GM12878 (cell line): ENCODE measurements at regions not wholly inside any gene's neighbourhood (a gene's known extent, or its start where the extent isn't known, plus 50 kb on each side); places are given as distances from the start of the nearest gene placed in this dataset.

ENCODE experiments used
- ATAC-seq: fragments of 200-7000 bp; cut with Tn5 transposase; 3 replicates; pipeline ENCODE4 v1.9.1; 2020; ENCODE audit warnings: mild to moderate bottlenecking, moderate library complexity
- BruUV-seq: library from RNA; stranded (reverse); fragments of 400-500 nt; replicated peaks from 2 replicates; lab custom pipeline; 2021; lab: Mats Ljungman, UMichigan
- CTCF ChIA-PET: fragments of 300-600 bp; sonication (Branson Sonifier 250); formaldehyde crosslinking; extraction: SDS; loops from one replicate; lab custom pipeline; 2021; ENCODE audit warnings: inconsistent platforms; lab: Yijun Ruan, JAX
- POLR2A ChIA-PET: fragments of 350-600 bp; formaldehyde crosslinking; extraction: SDS; loops from one replicate; lab custom pipeline; 2021; ENCODE audit warnings: inconsistent platforms; lab: Charles Lee
- RAD21 ChIA-PET: fragments of 300-600 bp; sonication (Branson Sonifier 250); formaldehyde crosslinking; loops from one replicate; lab custom pipeline; 2023; ENCODE audit warnings: antibody characterized with exemption; ENCODE audit not compliant: unreplicated experiment; lab: Charles Lee
- SMC1A ChIA-PET: fragments of 300-600 bp; sonication (Branson Sonifier 250); formaldehyde crosslinking; loops from one replicate; lab custom pipeline; 2023; ENCODE audit not compliant: unreplicated experiment, uncharacterized antibody; lab: Charles Lee
- DNase-seq: peaks from one replicate; pipeline ENCODE4 v3.0.0-alpha.2; 2011; ENCODE audit warnings: low read depth, low spot score
- FAIRE-seq: peaks from 3 replicates; lab custom pipeline; 2011; peaks lifted over from hg19 to GRCh38; lab: Jason Lieb, UNC
- H2AFZ ChIP-seq: 2 replicates; pipeline ENCODE4 v1.6.0; 2011; ENCODE audit warnings: low read depth, low read length, control low read depth; ENCODE audit not compliant: control insufficient read depth
- H3K27ac ChIP-seq: 2 replicates; pipeline ENCODE4 v1.5.1; 2011; ENCODE audit warnings: control low read depth; ENCODE audit not compliant: control insufficient read depth, insufficient read depth
- H3K27me3 ChIP-seq, 2 experiments: replicated peaks in 1 of 2; 2 replicates each; pipeline versions ENCODE4 v1.6.0 to v1.6.1; 2011; ENCODE audit warnings: low read length in 1 of 2; ENCODE audit not compliant: control insufficient read depth in 2 of 2, insufficient read depth in 2 of 2
- H3K36me3 ChIP-seq, 2 experiments: 2 replicates each; pipeline ENCODE4 v1.5.1; 2011; ENCODE audit warnings: low read length in 1 of 2; ENCODE audit not compliant: control insufficient read depth in 2 of 2, insufficient read depth in 2 of 2
- H3K4me1 ChIP-seq: 2 replicates; pipeline ENCODE4 v1.6.1; 2011; ENCODE audit warnings: mild to moderate bottlenecking, low read length, moderate library complexity, mixed read lengths; ENCODE audit not compliant: control insufficient read depth, insufficient read depth
- H3K4me2 ChIP-seq: 2 replicates; pipeline ENCODE4 v1.6.0; 2011; ENCODE audit warnings: control low read depth; ENCODE audit not compliant: control insufficient read depth, insufficient read depth
- H3K4me3 ChIP-seq: fragments of 200-600 bp; sonication (generic); 2 replicates; pipeline ENCODE4 v1.5.1; 2016
- H3K79me2 ChIP-seq: 2 replicates; pipeline ENCODE4 v1.6.0; 2011; ENCODE audit warnings: low read length; ENCODE audit not compliant: control insufficient read depth, insufficient read depth
- H3K9ac ChIP-seq: 2 replicates; pipeline ENCODE4 v1.8.0; 2011; ENCODE audit warnings: low read length, control low read depth, mixed read lengths; ENCODE audit not compliant: control insufficient read depth, insufficient read depth
- H3K9me3 ChIP-seq: replicated peaks from 3 replicates; pipeline ENCODE4 v1.5.1; 2011; ENCODE audit warnings: mild to moderate bottlenecking, low read length; ENCODE audit not compliant: control insufficient read depth, insufficient read depth
- H4K20me1 ChIP-seq: 2 replicates; pipeline ENCODE4 v1.6.0; 2011; ENCODE audit not compliant: control insufficient read depth, insufficient read depth
- GATAD2B ChIP-seq: fragments of 450-650 bp; conservative IDR thresholded peaks from 2 replicates; pipeline ENCODE4 v1.6.1; 2017; ENCODE audit warnings: low read depth, mild to moderate bottlenecking, moderate library complexity
- HDAC2 ChIP-seq: fragments of 200-600 bp; sonication (generic); IDR thresholded peaks from 2 replicates; pipeline ENCODE4 v1.6.1; 2017
- SMAD5 ChIP-seq: IDR thresholded peaks from 2 replicates; pipeline ENCODE4 v1.6.1; 2016; ENCODE audit warnings: antibody characterized with exemption, low read depth
- WGBS: methylation state at CpG from one replicate; pipeline ENCODE4 v1.1.6; 2016; ENCODE audit warnings: low lambda C conversion rate; ENCODE audit not compliant: insufficient replicate concordance, insufficient coverage; ENCODE audit errors: missing lambda C conversion rate; 5-methylcytosine and 5-hydroxymethylcytosine counted together
- in situ Hi-C: fragments of 300-500 bp; cut with MboI; formaldehyde crosslinking; loops from 9 replicates; pipeline ENCODE4 v1.14.3; 2018; ENCODE audit warnings: mixed read lengths
- intact Hi-C: fragments of 100-400 bp; cut with micrococcal nuclease; formaldehyde crosslinking; loops from one replicate; pipeline ENCODE4 v1.14.2; 2022; ENCODE audit not compliant: unreplicated experiment
- TF ChIP-seq, protein P1 (sequence below): fragments of 450-650 bp; IDR thresholded peaks from 2 replicates; pipeline ENCODE4 v1.6.1; 2017; ENCODE audit warnings: low read depth, mild to moderate bottlenecking, moderate library complexity
- TF ChIP-seq, protein P2 (sequence below): IDR thresholded peaks from 2 replicates; pipeline ENCODE4 v1.6.1; 2011; ENCODE audit warnings: low read depth, mild to moderate bottlenecking, low read length, moderate library complexity, borderline replicate concordance; ENCODE audit errors: extremely low read depth
- TF ChIP-seq, protein P3 (sequence below): IDR thresholded peaks from 2 replicates; pipeline ENCODE4 v1.6.1; 2011; ENCODE audit warnings: borderline replicate concordance, low read depth, mild to moderate bottlenecking, moderate library complexity, low read length; ENCODE audit not compliant: insufficient read depth, poor library complexity, severe bottlenecking

DNA sequence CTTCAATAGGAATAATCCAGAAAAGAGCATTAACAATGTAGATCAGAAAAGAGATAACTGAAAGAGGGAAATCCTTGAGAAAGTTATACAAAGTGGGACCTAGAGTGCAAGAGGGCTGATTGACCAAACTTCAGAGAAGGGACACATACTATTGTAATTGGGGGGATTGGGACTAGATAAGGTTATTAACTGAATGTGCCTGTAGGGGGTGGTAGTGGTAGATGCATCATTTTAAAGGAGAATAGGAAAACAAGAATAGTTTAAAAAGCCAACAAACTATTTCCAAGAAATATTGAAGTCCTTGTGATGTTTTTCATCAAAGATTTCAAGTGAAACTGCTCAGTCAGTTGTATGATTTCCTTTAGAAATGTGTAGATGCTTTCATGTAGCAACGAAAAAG is 468.5 kb downstream of the TAF11L14 start:
- ATAC-seq, result no peak
- peak; percentile 56 for FAIRE-seq

DNA sequence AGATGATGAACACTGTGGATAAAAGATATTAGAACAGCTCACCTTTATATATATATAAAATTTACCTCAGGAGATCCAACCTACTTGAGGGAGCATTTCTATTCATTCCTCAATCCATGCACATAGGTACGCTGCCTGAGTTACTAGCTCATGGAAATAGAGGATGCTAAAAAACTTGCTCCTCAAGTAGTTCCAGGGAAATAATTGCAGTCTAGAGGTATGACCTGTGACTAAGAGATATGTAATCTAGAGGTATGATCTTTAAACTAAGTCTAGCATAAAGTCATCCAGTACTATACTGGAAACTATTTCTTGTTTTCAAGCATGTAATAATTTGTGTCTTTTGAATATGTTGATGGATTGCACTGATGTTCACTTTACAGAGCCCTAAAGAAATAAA is 471.2 kb downstream of the TAF11L14 start:
- Histone ChIP-seq H3K9ac (no peak overlapping the region), H3K27me3 (no peaks in the 10 kb centered on the region), H3K4me3 (no peak overlapping the region), H3K4me1 (no peaks in the 10 kb centered on the region), H3K9me3 (no peaks in the 10 kb centered on the region), H3K79me2 (no peaks in the 10 kb centered on the region), H2AFZ (no peak overlapping the region), H3K27ac (no peak overlapping the region), H3K4me2 (no peak overlapping the region), H3K36me3 (no peaks in the 10 kb centered on the region), H4K20me1 (no peaks in the 10 kb centered on the region)
- ATAC-seq (no peak), DNase-seq (no peak), FAIRE-seq (no peak)
- WGBS, result 48% methylated on average over 1 of the region's 1 CpG
- ChIA-PET RAD21 (no interaction called here), CTCF (no interaction called here), SMC1A (no interaction called here), POLR2A (no interaction called here)
- intact Hi-C loops (no loop called here), in situ Hi-C loops (no loop called here)
- TF ChIP-seq, protein P1, sequence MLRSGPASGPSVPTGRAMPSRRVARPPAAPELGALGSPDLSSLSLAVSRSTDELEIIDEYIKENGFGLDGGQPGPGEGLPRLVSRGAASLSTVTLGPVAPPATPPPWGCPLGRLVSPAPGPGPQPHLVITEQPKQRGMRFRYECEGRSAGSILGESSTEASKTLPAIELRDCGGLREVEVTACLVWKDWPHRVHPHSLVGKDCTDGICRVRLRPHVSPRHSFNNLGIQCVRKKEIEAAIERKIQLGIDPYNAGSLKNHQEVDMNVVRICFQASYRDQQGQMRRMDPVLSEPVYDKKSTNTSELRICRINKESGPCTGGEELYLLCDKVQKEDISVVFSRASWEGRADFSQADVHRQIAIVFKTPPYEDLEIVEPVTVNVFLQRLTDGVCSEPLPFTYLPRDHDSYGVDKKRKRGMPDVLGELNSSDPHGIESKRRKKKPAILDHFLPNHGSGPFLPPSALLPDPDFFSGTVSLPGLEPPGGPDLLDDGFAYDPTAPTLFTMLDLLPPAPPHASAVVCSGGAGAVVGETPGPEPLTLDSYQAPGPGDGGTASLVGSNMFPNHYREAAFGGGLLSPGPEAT, result no peak
- TF ChIP-seq, protein P2, sequence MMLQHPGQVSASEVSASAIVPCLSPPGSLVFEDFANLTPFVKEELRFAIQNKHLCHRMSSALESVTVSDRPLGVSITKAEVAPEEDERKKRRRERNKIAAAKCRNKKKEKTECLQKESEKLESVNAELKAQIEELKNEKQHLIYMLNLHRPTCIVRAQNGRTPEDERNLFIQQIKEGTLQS, result no peak
- TF ChIP-seq HDAC2, result no peak
- TF ChIP-seq SMAD5, result no peak
- no TSS peak for BruUV-seq

More for the DNA sequence above, 468.5 kb downstream of the TAF11L14 start:
- DNase-seq, result no peak
- H2AFZ ChIP-seq, result no peak overlapping the region
- no peaks in the 10 kb centered on the region for H3K79me2 ChIP-seq
- WGBS, result 0% methylated on average over 1 of the region's 1 CpG
- no peak for TF ChIP-seq GATAD2B
- TF ChIP-seq, protein P3, sequence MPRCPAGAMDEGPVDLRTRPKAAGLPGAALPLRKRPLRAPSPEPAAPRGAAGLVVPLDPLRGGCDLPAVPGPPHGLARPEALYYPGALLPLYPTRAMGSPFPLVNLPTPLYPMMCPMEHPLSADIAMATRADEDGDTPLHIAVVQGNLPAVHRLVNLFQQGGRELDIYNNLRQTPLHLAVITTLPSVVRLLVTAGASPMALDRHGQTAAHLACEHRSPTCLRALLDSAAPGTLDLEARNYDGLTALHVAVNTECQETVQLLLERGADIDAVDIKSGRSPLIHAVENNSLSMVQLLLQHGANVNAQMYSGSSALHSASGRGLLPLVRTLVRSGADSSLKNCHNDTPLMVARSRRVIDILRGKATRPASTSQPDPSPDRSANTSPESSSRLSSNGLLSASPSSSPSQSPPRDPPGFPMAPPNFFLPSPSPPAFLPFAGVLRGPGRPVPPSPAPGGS, result no peak
- TF ChIP-seq, all 136 proteins: peak for 0
- no peaks in the 10 kb centered on the region for H3K9me3 ChIP-seq
- H4K20me1 ChIP-seq, result no peaks in the 10 kb centered on the region
- RAD21 ChIA-PET, result no interaction called here
- no peak overlapping the region for H3K4me3 ChIP-seq
- in situ Hi-C loops (no loop called here), intact Hi-C loops (no loop called here)
- H3K4me1 ChIP-seq, result no peaks in the 10 kb centered on the region
- POLR2A ChIA-PET, result no interaction called here
- H3K27me3 ChIP-seq, result no peaks in the 10 kb centered on the region
- H3K36me3 ChIP-seq, result no peaks in the 10 kb centered on the region
- SMC1A ChIA-PET, result no interaction called here
- H3K27ac ChIP-seq, result no peak overlapping the region
- no peak overlapping the region for H3K9ac ChIP-seq
- no TSS peak for BruUV-seq
- H3K4me2 ChIP-seq, result no peak overlapping the region
- CTCF ChIA-PET, result no interaction called here
